ENCODE measurements at regions not wholly inside any gene's neighbourhood (a gene's known extent, or its start where the extent isn't known, plus 50 kb on each side); places are given as distances from the start of the nearest gene placed in this dataset.

- TF ChIP-seq GATA2 (IDR thresholded peaks at IDR 0.05; ENCODE audit: low read depth, low read length) = no peak
- no peak for TF ChIP-seq GATA3 (IDR thresholded peaks at IDR 0.05; ENCODE audit: low read depth, low read length)
These were observed 422.5 kb downstream of the OCA2 start for GRCh38 chr15:27676647-27677046.

Data from SH-SY5Y (cell line).